ENCODE measurements at regions not wholly inside any gene's neighbourhood (a gene's known extent, or its start where the extent isn't known, plus 50 kb on each side); places are given as distances from the start of the nearest gene placed in this dataset.

- no peak for TF ChIP-seq CHD7 (IDR thresholded peaks at IDR 0.05; ENCODE audit: insufficient replicate concordance, low read length)
- TF ChIP-seq BCL11A (IDR thresholded peaks at IDR 0.05; ENCODE audit: low read depth in 2 of 2, low read length in 2 of 2), result no peak
- no peak for TF ChIP-seq CTBP2 (IDR thresholded peaks at IDR 0.05; ENCODE audit: borderline replicate concordance, insufficient read depth, insufficient read length, low read length)
- TF ChIP-seq TCF12 (IDR thresholded peaks at IDR 0.05; ENCODE audit: low read depth, low read length), result no peak
These were observed 65.5 kb upstream of the UBE3A start (continued) for GRCh38 chr15:25504307-25504706.
